Neural cell (in vitro differentiated cells): ENCODE measurements at regions not wholly inside any gene's neighbourhood (a gene's known extent, or its start where the extent isn't known, plus 50 kb on each side); places are given as distances from the start of the nearest gene placed in this dataset.

Experiments
- H2AFZ ChIP-seq: fragments of 200-600, 300-800 bp; sonication (generic), shearing (Covaris generic); 2 replicates; pipeline ENCODE4 v1.6.0; 2014; ENCODE audit warnings: low read depth, mild to moderate bottlenecking, antibody characterized with exemption, low read length, moderate library complexity
- H3F3A ChIP-seq: fragments of 200-600 bp; shearing (Covaris generic); 2 replicates; pipeline ENCODE4 v1.6.1; 2016; ENCODE audit warnings: mild to moderate bottlenecking, moderate library complexity, mixed read lengths, antibody characterized with exemption, low read length; ENCODE audit not compliant: insufficient read depth, poor library complexity, severe bottlenecking
- H3K27ac ChIP-seq: fragments of 200-600, 300-800 bp; sonication (generic), shearing (Covaris generic); 2 replicates; pipeline ENCODE4 v1.5.1; 2014; ENCODE audit warnings: mild to moderate bottlenecking, low read length, moderate library complexity
- H3K27me3 ChIP-seq: fragments of 300-800, 200-600 bp; sonication (generic), shearing (Covaris generic); 2 replicates; pipeline ENCODE4 v1.6.0; 2014; ENCODE audit warnings: mild to moderate bottlenecking, low read depth, low read length, moderate library complexity; ENCODE audit not compliant: insufficient read depth
- H3K36me3 ChIP-seq: fragments of 300-800, 200-600 bp; sonication (generic), shearing (Covaris generic); 2 replicates; pipeline ENCODE4 v1.5.1; 2014; ENCODE audit warnings: mild to moderate bottlenecking, antibody characterized with exemption, low read length, moderate library complexity; ENCODE audit not compliant: insufficient read depth
- H3K4me2 ChIP-seq: fragments of 300-800, 200-600 bp; sonication (generic), shearing (Covaris generic); 2 replicates; pipeline ENCODE4 v1.6.0; 2014; ENCODE audit warnings: mild to moderate bottlenecking, low read length
- H3K4me3 ChIP-seq: fragments of 300-800, 200-600 bp; sonication (generic), shearing (Covaris generic); 2 replicates; pipeline ENCODE4 v1.5.1; 2014; ENCODE audit warnings: mild to moderate bottlenecking, low read length, moderate library complexity
- H3K79me2 ChIP-seq: fragments of 200-600 bp; shearing (Covaris generic); replicated peaks from 2 replicates; pipeline ENCODE4 v1.6.0; 2014; ENCODE audit warnings: mild to moderate bottlenecking, low read length, moderate library complexity; ENCODE audit not compliant: insufficient read depth
- H3K9ac ChIP-seq: fragments of 300-800, 200-600 bp; sonication (generic), shearing (Covaris generic); 2 replicates; pipeline ENCODE4 v1.6.1; 2016; ENCODE audit warnings: mild to moderate bottlenecking, low read length, mixed read lengths
- H3K9me2 ChIP-seq: fragments of 200-600 bp; shearing (Covaris generic); 2 replicates; pipeline ENCODE4 v1.6.1; 2016; ENCODE audit warnings: mild to moderate bottlenecking, low read length, mixed read lengths; ENCODE audit not compliant: insufficient read depth
- H3K9me3 ChIP-seq: fragments of 200-600, 300-800 bp; sonication (generic), shearing (Covaris generic); 2 replicates; pipeline ENCODE4 v1.6.1; 2016; ENCODE audit warnings: mild to moderate bottlenecking, mixed run types, low read length, moderate library complexity, mixed read lengths
- H4K20me1 ChIP-seq: fragments of 200-600 bp; shearing (Covaris generic); 2 replicates; pipeline ENCODE4 v1.6.1; 2016; ENCODE audit warnings: mild to moderate bottlenecking, mixed run types; ENCODE audit not compliant: insufficient read depth
- CTCF ChIP-seq: fragments of 450-650 bp; IDR thresholded peaks from 2 replicates; pipeline ENCODE4 v1.5.1; 2014; ENCODE audit warnings: antibody characterized with exemption, mild to moderate bottlenecking, moderate library complexity; ENCODE audit not compliant: poor library complexity, severe bottlenecking
- EP300 ChIP-seq: fragments of 450-650 bp; conservative IDR thresholded peaks from 2 replicates; pipeline ENCODE4 v1.6.1; 2014; ENCODE audit warnings: antibody characterized with exemption, mild to moderate bottlenecking, moderate library complexity; ENCODE audit not compliant: poor library complexity, severe bottlenecking
- EZH2 ChIP-seq: fragments of 200-600, 300-800 bp; shearing (Covaris generic), sonication (generic); IDR thresholded peaks from 2 replicates; pipeline ENCODE4 v1.6.1; 2014; ENCODE audit warnings: antibody characterized with exemption, low read length, borderline replicate concordance, mild to moderate bottlenecking; ENCODE audit not compliant: insufficient read depth, poor library complexity, severe bottlenecking
- MXI1 ChIP-seq: fragments of 450-650 bp; conservative IDR thresholded peaks from 2 replicates; pipeline ENCODE4 v1.6.1; 2014; ENCODE audit warnings: antibody characterized with exemption, mild to moderate bottlenecking; ENCODE audit not compliant: poor library complexity, severe bottlenecking
- POLR2AphosphoS5 ChIP-seq: IDR thresholded peaks from 2 replicates; pipeline ENCODE4 v1.6.1; 2012
- RAD21 ChIP-seq: fragments of 450-650 bp; conservative IDR thresholded peaks from 2 replicates; pipeline ENCODE4 v1.6.1; 2014; ENCODE audit warnings: antibody characterized with exemption, mild to moderate bottlenecking, moderate library complexity
- REST ChIP-seq: IDR thresholded peaks from 2 replicates; pipeline ENCODE4 v1.6.1; 2012; ENCODE audit warnings: borderline replicate concordance
- SMC3 ChIP-seq: fragments of 450-650 bp; conservative IDR thresholded peaks from 2 replicates; pipeline ENCODE4 v1.6.1; 2014; ENCODE audit warnings: antibody characterized with exemption, mild to moderate bottlenecking, moderate library complexity; ENCODE audit not compliant: poor library complexity
- TAF1 ChIP-seq: IDR thresholded peaks from 2 replicates; pipeline ENCODE4 v1.6.1; 2012; ENCODE audit warnings: low read depth

DNA sequence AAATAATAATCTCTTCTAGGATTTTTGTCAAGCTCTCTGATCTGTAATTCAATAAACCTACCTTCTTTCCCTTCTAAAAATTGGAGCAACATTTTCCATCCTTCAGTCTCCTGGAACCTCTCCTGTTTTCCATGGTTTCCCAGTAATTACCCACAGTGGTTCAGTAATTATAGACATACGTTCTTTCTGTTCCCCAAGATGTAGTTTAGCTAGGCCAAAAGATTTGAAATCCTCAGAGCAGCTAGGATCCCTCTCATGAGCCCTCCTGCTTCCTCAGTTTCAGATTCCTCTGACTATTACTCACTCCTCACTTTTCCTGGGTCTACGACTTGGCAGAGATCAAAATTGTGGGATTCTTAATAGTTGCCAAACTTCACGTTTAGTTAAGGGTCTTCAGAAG is 76.9 kb upstream of the IGSF10 start:
- Histone ChIP-seq H3K9ac (no peak overlapping the region), H3K36me3 (no peaks in the 10 kb centered on the region), H2AFZ (no peak overlapping the region), H3K9me3 (no peaks in the 10 kb centered on the region), H3K27ac (no peak overlapping the region), H3F3A (no peaks in the 10 kb centered on the region), H3K79me2 (no peaks in the 10 kb centered on the region), H3K27me3 (no peaks in the 10 kb centered on the region), H3K4me2 (no peak overlapping the region), H3K4me3 (no peak overlapping the region), H3K9me2 (no peaks in the 10 kb centered on the region), H4K20me1 (no peaks in the 10 kb centered on the region)
- TF ChIP-seq REST: no peak
- TF ChIP-seq SMC3: no peak
- no peak for TF ChIP-seq RAD21

GRCh38 chr3:151526757-151527156 is 65.9 kb upstream of the IGSF10 start:
- no peak overlapping the region for H3K4me3 ChIP-seq
- no peaks in the 10 kb centered on the region for H3K79me2 ChIP-seq
- H3F3A ChIP-seq: no peaks in the 10 kb centered on the region
- no peaks in the 10 kb centered on the region for H3K9me3 ChIP-seq
- H3K9me2 ChIP-seq: no peaks in the 10 kb centered on the region
- no peak overlapping the region for H3K4me2 ChIP-seq
- no peaks in the 10 kb centered on the region for H3K36me3 ChIP-seq
- H3K27me3 ChIP-seq: no peaks in the 10 kb centered on the region
- no peak overlapping the region for H2AFZ ChIP-seq
- no peak overlapping the region for H3K27ac ChIP-seq
- TF ChIP-seq EZH2 (no peak), CTCF (no peak), SMC3 (no peak), MXI1 (no peak), RAD21 (no peak), POLR2AphosphoS5 (no peak), REST (no peak), TAF1 (no peak), EP300 (no peak)
- H4K20me1 ChIP-seq: no peaks in the 10 kb centered on the region
- H3K9ac ChIP-seq: no peak overlapping the region
